ENCODE measurements at regions not wholly inside any gene's neighbourhood (a gene's known extent, or its start where the extent isn't known, plus 50 kb on each side); places are given as distances from the start of the nearest gene placed in this dataset.

- TF ChIP-seq CTCF (conservative IDR thresholded peaks at IDR 0.05; ENCODE audit: low read length) (no peak), EZH2phosphoT487 (IDR thresholded peaks at IDR 0.05; ENCODE audit: borderline replicate concordance) (no peak)
Measured at GRCh38 chr5:56475689-56476486, 242.8 kb upstream of the ANKRD55 start.

All from Loucy (cell line).